Lung (tissue), 11 donors: ENCODE measurements at regions not wholly inside any gene's neighbourhood (a gene's known extent, or its start where the extent isn't known, plus 50 kb on each side); places are given as distances from the start of the nearest gene placed in this dataset.
A peak's percentile ranks its signal among the peaks of the same experiment; 100 is the strongest.
"Not testable (repeated sequence)": the region's sequence is repeated elsewhere in the genome, so short reads cannot be mapped to it uniquely, and the experiment has no call there.

Source experiments
- ATAC-seq: fragments of 200-7000 bp; cut with Tn5 transposase; one replicate; pipeline ENCODE4 v1.9.1; 2020; ENCODE audit warnings: moderate number of reproducible peaks; ENCODE audit not compliant: insufficient read depth, low FRiP score
- DNase-seq, 3 donors: peaks; one replicate each; pipeline ENCODE4 v3.0.0-alpha.2; 2013 to 2017
- H3K27ac ChIP-seq, 2 donors: one replicate each; pipeline ENCODE4 v1.5.1; 2013; ENCODE audit warnings: mild to moderate bottlenecking in 2 of 2, moderate library complexity in 2 of 2, control low read depth in 1 of 2, inconsistent platforms in 1 of 2, low read depth in 1 of 2, low read length in 1 of 2
- H3K27me3 ChIP-seq, 3 donors: one replicate each; pipeline ENCODE4 v1.5.1; 2013; ENCODE audit warnings: low read length in 2 of 3; ENCODE audit not compliant: control insufficient read depth in 3 of 3, insufficient read depth in 3 of 3
- H3K36me3 ChIP-seq, 4 donors: one replicate each; pipeline ENCODE4 v1.5.1; 2013; ENCODE audit warnings: low read length in 4 of 4, mild to moderate bottlenecking in 1 of 4, moderate library complexity in 1 of 4; ENCODE audit not compliant: control insufficient read depth in 4 of 4, insufficient read depth in 4 of 4
- H3K4me1 ChIP-seq, 5 donors: one replicate each; pipeline ENCODE4 v1.5.1; 2013; ENCODE audit warnings: low read length in 5 of 5, mild to moderate bottlenecking in 2 of 5, moderate library complexity in 1 of 5; ENCODE audit not compliant: control insufficient read depth in 5 of 5, insufficient read depth in 5 of 5
- H3K4me3 ChIP-seq: one replicate; pipeline ENCODE4 v1.5.1; 2013; ENCODE audit warnings: mild to moderate bottlenecking, control low read depth, moderate library complexity
- H3K9ac ChIP-seq, 2 donors: one replicate each; pipeline ENCODE4 v1.5.1; 2013; ENCODE audit warnings: low read length in 2 of 2, control low read depth in 1 of 2; ENCODE audit not compliant: insufficient read depth in 1 of 2
- H3K9me3 ChIP-seq, 4 donors: one replicate each; pipeline ENCODE4 v1.5.1; 2013; ENCODE audit warnings: low read length in 3 of 4, mild to moderate bottlenecking in 1 of 4, moderate library complexity in 1 of 4; ENCODE audit not compliant: control insufficient read depth in 4 of 4, insufficient read depth in 3 of 4
- CTCF ChIP-seq: IDR thresholded peaks from 2 replicates; pipeline ENCODE4 v1.5.1; 2012; ENCODE audit warnings: mild to moderate bottlenecking; ENCODE audit errors: control extremely low read depth, extremely low read depth
- WGBS, 2 donors: extraction: QIAGEN DNeasy Blood & Tissue Kit; methylation state at CpG; one replicate each; pipeline ENCODE4 v1.1.7; 2013; 5-methylcytosine and 5-hydroxymethylcytosine counted together
- donor health status: control.
- donor health status: control.
- donor health status: Bipolar disorder and iron deficiency.
- donor health status: healthy.
- donor health status: DM: yes; HTN: yes; CAD: no.

- Histone ChIP-seq H3K9ac (no peak overlapping the region), H3K4me3 (no peak overlapping the region), H3K27ac (no peak overlapping the region), H3K9me3 (no peaks in the 10 kb centered on the region), H3K36me3 (no peaks in the 10 kb centered on the region), H3K4me1 (peaks cover 0 to 7% (median 0%) of the 10 kb centered on the region in 5 donors), H3K27me3 (no peaks in the 10 kb centered on the region)
- TF ChIP-seq CTCF = no peak
- WGBS, 2 donors = 89 to 93% methylated on average over 4 of the region's 4 CpGs
- DNase-seq (peak in 2 of 3 donors; percentile 48 to 70), ATAC-seq (no peak)
Observed at GRCh38 chr1:221246628-221247415, 367.6 kb downstream of the HLX start.

- Histone ChIP-seq H3K27me3 (no peaks in the 10 kb centered on the region), H3K27ac (no peak overlapping the region), H3K9me3 (no peaks in the 10 kb centered on the region), H3K4me1 (no peaks in the 10 kb centered on the region), H3K36me3 (no peaks in the 10 kb centered on the region), H3K4me3 (no peak overlapping the region), H3K9ac (no peak overlapping the region)
- DNase-seq = no peak
- ATAC-seq = no peak
- no peak for TF ChIP-seq CTCF
- WGBS, 2 donors = 50 to 70% methylated on average over 2 of the region's 2 CpGs
Observed at GRCh38 chr1:221251580-221251979, 372.3 kb downstream of the HLX start.

GRCh38 chr1:221254813-221255212 is 375.6 kb downstream of the HLX start:
- TF ChIP-seq CTCF = no peak
- ATAC-seq (no peak), DNase-seq (no peak)
- Histone ChIP-seq H3K27ac (no peak overlapping the region), H3K27me3 (no peaks in the 10 kb centered on the region), H3K9me3 (no peaks in the 10 kb centered on the region), H3K4me1 (no peaks in the 10 kb centered on the region), H3K9ac (no peak overlapping the region), H3K4me3 (no peak overlapping the region), H3K36me3 (no peaks in the 10 kb centered on the region)

- no peak for TF ChIP-seq CTCF
- 86 to 88% methylated on average over 3 of the region's 3 CpGs for WGBS, 2 donors
- ATAC-seq = no peak
Observed at GRCh38 chr1:221256773-221257172, 377.5 kb downstream of the HLX start.

GRCh38 chr1:221257548-221257947 is 378.3 kb downstream of the HLX start:
- H3K27ac ChIP-seq, H3K9me3 ChIP-seq, H3K27me3 ChIP-seq, H3K36me3 ChIP-seq, H3K9ac ChIP-seq, ATAC-seq, DNase-seq, H3K4me1 ChIP-seq, H3K4me3 ChIP-seq: not testable (repeated sequence)
- 80 to 100% methylated on average over 1 of the region's 1 CpG for WGBS, 2 donors

More at GRCh38 chr1:221256773-221257172, 377.5 kb downstream of the HLX start:
- Histone ChIP-seq H3K9me3 (no peaks in the 10 kb centered on the region), H3K27ac (no peak overlapping the region), H3K4me3 (no peak overlapping the region), H3K4me1 (no peaks in the 10 kb centered on the region), H3K36me3 (no peaks in the 10 kb centered on the region), H3K9ac (no peak overlapping the region), H3K27me3 (no peaks in the 10 kb centered on the region)
- no peak for DNase-seq
